HEK293T (cell line): ENCODE measurements at regions not wholly inside any gene's neighbourhood (a gene's known extent, or its start where the extent isn't known, plus 50 kb on each side); places are given as distances from the start of the nearest gene placed in this dataset.

Source experiments
- CTBP1 ChIP-seq: fragments of 450-650 bp; IDR thresholded peaks from 2 replicates; pipeline ENCODE4 v1.6.1; 2016; ENCODE audit warnings: borderline replicate concordance
- NFRKB ChIP-seq: fragments of 450-650 bp; IDR thresholded peaks from 2 replicates; pipeline ENCODE4 v1.6.1; 2016; ENCODE audit warnings: mild to moderate bottlenecking, moderate library complexity
- SUZ12 ChIP-seq: fragments of 450-650 bp; IDR thresholded peaks from 2 replicates; pipeline ENCODE4 v1.6.1; 2016; ENCODE audit warnings: mild to moderate bottlenecking

GRCh38 chrX:131216828-131217227 is 72.3 kb downstream of the IGSF1 start:
- no peak for TF ChIP-seq SUZ12
- TF ChIP-seq NFRKB: no peak
- TF ChIP-seq CTBP1: no peak
